ENCODE measurements at regions not wholly inside any gene's neighbourhood (a gene's known extent, or its start where the extent isn't known, plus 50 kb on each side); places are given as distances from the start of the nearest gene placed in this dataset.
A peak's percentile ranks its signal among the peaks of the same experiment; 100 is the strongest.

DNA sequence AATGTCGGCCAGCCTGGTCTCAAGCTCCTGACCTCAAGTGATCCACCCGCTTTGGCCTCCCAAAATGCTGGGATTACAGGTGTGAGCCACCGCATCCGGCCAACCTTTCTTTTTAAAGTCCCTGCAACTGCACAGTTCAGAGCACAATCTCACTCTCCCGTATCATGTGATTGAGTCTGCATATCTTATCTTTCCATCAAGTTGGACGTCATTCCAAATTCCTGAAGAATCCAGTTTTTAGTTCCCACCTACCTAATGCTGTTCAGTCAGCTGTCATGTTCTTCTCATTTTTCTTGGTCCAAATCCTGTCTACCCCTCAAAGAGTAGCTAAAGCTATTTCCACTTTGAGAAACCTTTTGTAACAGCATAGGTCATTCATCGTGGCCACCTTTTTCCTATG, 110.8 kb upstream of the FBXO11 start:
- Histone ChIP-seq H3K27ac (ENCODE audit: insufficient read depth in 1 of 2, low read depth in 1 of 2, low read length in 2 of 2, poor library complexity in 1 of 2, severe bottlenecking in 2 of 2) (no peak overlapping the region), H3K4me3 (ENCODE audit: control insufficient read depth in 1 of 7, extremely low read depth in 1 of 7, insufficient read depth in 4 of 7, low read depth in 2 of 7, low read length in 6 of 7) (no peak overlapping the region), H3K36me3 (ENCODE audit: control insufficient read depth in 4 of 4, insufficient read depth in 4 of 4, low read length in 3 of 4) (no peaks in the 10 kb centered on the region), H3K4me1 (ENCODE audit: control extremely low read depth in 1 of 4, control insufficient read depth in 4 of 4, insufficient read depth in 4 of 4, low read length in 3 of 4) (no peaks in the 10 kb centered on the region), H3K27me3 (replicated peaks in 2 of 5; ENCODE audit: control insufficient read depth in 4 of 5, insufficient read depth in 5 of 5, low read length in 4 of 5) (no peaks in the 10 kb centered on the region), H3K9me3 (ENCODE audit: control extremely low read depth in 1 of 5, control insufficient read depth in 4 of 5, insufficient read depth in 2 of 5, low read depth in 1 of 5, low read length in 4 of 5) (peaks cover 0 to 9% (median 0%) of the 10 kb centered on the region in 5 experiments)
- ChIA-PET POLR2A (no interaction called here), CTCF (no interaction called here)
- no peak for DNase-seq
- WGBS (ENCODE audit: insufficient coverage) = 93% methylated on average over 7 of the region's 7 CpGs

GRCh38 chr2:48018480-48018879, 112.2 kb upstream of the FBXO11 start:
- Histone ChIP-seq H3K4me1 (ENCODE audit: control extremely low read depth in 1 of 4, control insufficient read depth in 4 of 4, insufficient read depth in 4 of 4, low read length in 3 of 4) (no peaks in the 10 kb centered on the region), H3K9me3 (ENCODE audit: control extremely low read depth in 1 of 5, control insufficient read depth in 4 of 5, insufficient read depth in 2 of 5, low read depth in 1 of 5, low read length in 4 of 5) (peaks cover 0 to 9% (median 0%) of the 10 kb centered on the region in 5 experiments), H3K27ac (ENCODE audit: insufficient read depth in 1 of 2, low read depth in 1 of 2, low read length in 2 of 2, poor library complexity in 1 of 2, severe bottlenecking in 2 of 2) (no peak overlapping the region), H3K4me3 (ENCODE audit: control insufficient read depth in 1 of 7, extremely low read depth in 1 of 7, insufficient read depth in 4 of 7, low read depth in 2 of 7, low read length in 6 of 7) (no peak overlapping the region), H3K36me3 (ENCODE audit: control insufficient read depth in 4 of 4, insufficient read depth in 4 of 4, low read length in 3 of 4) (no peaks in the 10 kb centered on the region), H3K27me3 (replicated peaks in 2 of 5; ENCODE audit: control insufficient read depth in 4 of 5, insufficient read depth in 5 of 5, low read length in 4 of 5) (no peaks in the 10 kb centered on the region)
- ChIA-PET POLR2A (no interaction called here), CTCF (no interaction called here)
- no peak for DNase-seq

DNA sequence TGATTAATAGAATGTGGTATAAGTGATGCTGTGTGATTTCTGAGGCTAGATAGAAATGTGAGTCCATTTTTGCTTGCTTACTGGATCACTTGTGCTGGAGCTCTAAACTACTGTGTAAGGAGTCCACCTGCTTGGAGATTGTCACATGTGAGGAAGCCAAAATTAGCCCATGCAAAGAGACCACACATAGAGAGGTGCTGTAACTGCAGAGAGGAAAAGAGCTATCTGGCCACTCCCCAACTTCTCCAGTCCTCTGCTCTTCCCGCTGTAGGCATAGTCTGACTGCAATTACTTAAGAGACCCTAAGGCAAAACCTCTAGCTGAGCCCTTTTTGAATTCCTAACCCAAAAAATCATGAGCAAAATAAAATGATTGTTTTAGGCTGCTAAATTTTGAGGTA, 120.6 kb upstream of the FBXO11 start:
- no CpG with 5 or more reads among the region's 1 CpG for WGBS (ENCODE audit: insufficient coverage)
- H3K27me3 ChIP-seq (replicated peaks in 2 of 5; ENCODE audit: control insufficient read depth in 4 of 5, insufficient read depth in 5 of 5, low read length in 4 of 5) = no peaks in the 10 kb centered on the region
- H3K4me1 ChIP-seq (ENCODE audit: control extremely low read depth in 1 of 4, control insufficient read depth in 4 of 4, insufficient read depth in 4 of 4, low read length in 3 of 4) = no peaks in the 10 kb centered on the region
- POLR2A ChIA-PET = no interaction called here
- H3K36me3 ChIP-seq (ENCODE audit: control insufficient read depth in 4 of 4, insufficient read depth in 4 of 4, low read length in 3 of 4) = no peaks in the 10 kb centered on the region
- no peak for DNase-seq
- H3K4me3 ChIP-seq (ENCODE audit: control insufficient read depth in 1 of 7, extremely low read depth in 1 of 7, insufficient read depth in 4 of 7, low read depth in 2 of 7, low read length in 6 of 7) = no peak overlapping the region
- H3K9me3 ChIP-seq (ENCODE audit: control extremely low read depth in 1 of 5, control insufficient read depth in 4 of 5, insufficient read depth in 2 of 5, low read depth in 1 of 5, low read length in 4 of 5) = peaks cover 0 to 2% (median 0%) of the 10 kb centered on the region in 5 experiments
- CTCF ChIA-PET = no interaction called here
- H3K27ac ChIP-seq (ENCODE audit: insufficient read depth in 1 of 2, low read depth in 1 of 2, low read length in 2 of 2, poor library complexity in 1 of 2, severe bottlenecking in 2 of 2) = no peak overlapping the region

- Histone ChIP-seq H3K4me3 (ENCODE audit: control insufficient read depth in 1 of 7, extremely low read depth in 1 of 7, insufficient read depth in 4 of 7, low read depth in 2 of 7, low read length in 6 of 7) (no peak overlapping the region), H3K36me3 (ENCODE audit: control insufficient read depth in 4 of 4, insufficient read depth in 4 of 4, low read length in 3 of 4) (no peaks in the 10 kb centered on the region), H3K27me3 (replicated peaks in 2 of 5; ENCODE audit: control insufficient read depth in 4 of 5, insufficient read depth in 5 of 5, low read length in 4 of 5) (no peaks in the 10 kb centered on the region), H3K27ac (ENCODE audit: insufficient read depth in 1 of 2, low read depth in 1 of 2, low read length in 2 of 2, poor library complexity in 1 of 2, severe bottlenecking in 2 of 2) (no peak overlapping the region), H3K4me1 (ENCODE audit: control extremely low read depth in 1 of 4, control insufficient read depth in 4 of 4, insufficient read depth in 4 of 4, low read length in 3 of 4) (no peaks in the 10 kb centered on the region), H3K9me3 (ENCODE audit: control extremely low read depth in 1 of 5, control insufficient read depth in 4 of 5, insufficient read depth in 2 of 5, low read depth in 1 of 5, low read length in 4 of 5) (peaks cover 0 to 5% (median 2%) of the 10 kb centered on the region in 5 experiments)
- WGBS (ENCODE audit: insufficient coverage) = 100% methylated on average over 1 of the region's 2 CpGs
- ChIA-PET POLR2A (no interaction called here), CTCF (no interaction called here)
- DNase-seq = no peak
Observed at GRCh38 chr2:48032765-48033164, 126.5 kb upstream of the FBXO11 start.

- CTCF ChIA-PET = no interaction called here
Observed at GRCh38 chr2:48034295-48034694, 128.0 kb upstream of the FBXO11 start.

DNA sequence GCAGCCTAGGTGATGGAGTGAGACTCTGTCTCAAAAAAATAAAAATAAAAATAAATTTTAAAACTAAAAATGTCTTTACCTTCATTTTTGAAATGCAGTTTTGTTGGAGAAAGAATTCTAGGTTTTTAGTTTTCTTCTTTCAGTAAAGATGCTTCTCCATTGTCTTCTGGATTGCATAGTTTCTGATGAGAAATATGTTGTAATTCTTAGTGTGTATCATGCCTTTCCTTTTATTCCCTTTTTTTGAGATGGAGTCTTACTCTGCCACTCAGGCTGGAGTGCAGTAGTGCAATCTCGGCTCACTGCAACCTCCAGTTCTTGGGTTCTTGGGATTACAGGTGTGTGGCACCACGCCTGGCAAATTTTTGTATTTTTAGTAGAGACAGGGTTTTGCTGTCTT, 130.0 kb upstream of the FBXO11 start:
- Histone ChIP-seq H3K27me3 (replicated peaks in 2 of 5; ENCODE audit: control insufficient read depth in 4 of 5, insufficient read depth in 5 of 5, low read length in 4 of 5) (no peaks in the 10 kb centered on the region), H3K4me3 (ENCODE audit: control insufficient read depth in 1 of 7, extremely low read depth in 1 of 7, insufficient read depth in 4 of 7, low read depth in 2 of 7, low read length in 6 of 7) (no peak overlapping the region), H3K4me1 (ENCODE audit: control extremely low read depth in 1 of 4, control insufficient read depth in 4 of 4, insufficient read depth in 4 of 4, low read length in 3 of 4) (no peaks in the 10 kb centered on the region), H3K9me3 (ENCODE audit: control extremely low read depth in 1 of 5, control insufficient read depth in 4 of 5, insufficient read depth in 2 of 5, low read depth in 1 of 5, low read length in 4 of 5) (peaks cover 0 to 4% (median 3%) of the 10 kb centered on the region in 5 experiments), H3K36me3 (ENCODE audit: control insufficient read depth in 4 of 4, insufficient read depth in 4 of 4, low read length in 3 of 4) (no peaks in the 10 kb centered on the region), H3K27ac (ENCODE audit: insufficient read depth in 1 of 2, low read depth in 1 of 2, low read length in 2 of 2, poor library complexity in 1 of 2, severe bottlenecking in 2 of 2) (no peak overlapping the region)
- no CpG with 5 or more reads among the region's 2 CpGs for WGBS (ENCODE audit: insufficient coverage)
- ChIA-PET POLR2A (no interaction called here), CTCF (no interaction called here)
- no peak for DNase-seq

More at GRCh38 chr2:48034295-48034694, 128.0 kb upstream of the FBXO11 start:
- POLR2A ChIA-PET = no interaction called here
- Histone ChIP-seq H3K4me3 (ENCODE audit: control insufficient read depth in 1 of 7, extremely low read depth in 1 of 7, insufficient read depth in 4 of 7, low read depth in 2 of 7, low read length in 6 of 7) (no peak overlapping the region), H3K9me3 (ENCODE audit: control extremely low read depth in 1 of 5, control insufficient read depth in 4 of 5, insufficient read depth in 2 of 5, low read depth in 1 of 5, low read length in 4 of 5) (peaks cover 0 to 4% (median 2%) of the 10 kb centered on the region in 5 experiments), H3K4me1 (ENCODE audit: control extremely low read depth in 1 of 4, control insufficient read depth in 4 of 4, insufficient read depth in 4 of 4, low read length in 3 of 4) (no peaks in the 10 kb centered on the region), H3K27ac (ENCODE audit: insufficient read depth in 1 of 2, low read depth in 1 of 2, low read length in 2 of 2, poor library complexity in 1 of 2, severe bottlenecking in 2 of 2) (no peak overlapping the region), H3K27me3 (replicated peaks in 2 of 5; ENCODE audit: control insufficient read depth in 4 of 5, insufficient read depth in 5 of 5, low read length in 4 of 5) (no peaks in the 10 kb centered on the region), H3K36me3 (ENCODE audit: control insufficient read depth in 4 of 4, insufficient read depth in 4 of 4, low read length in 3 of 4) (no peaks in the 10 kb centered on the region)
- peak in 2 of 3 donors; percentile 2 to 17 for DNase-seq

- CTCF ChIA-PET = interaction anchor here (1.4 kb wide), 1 partner anchor 10 kb away, joined by 3 read pairs; no protein-coding TSS in a partner anchor
- WGBS (ENCODE audit: insufficient coverage) = 100% methylated on average over 2 of the region's 3 CpGs
- Histone ChIP-seq H3K27me3 (replicated peaks in 2 of 5; ENCODE audit: control insufficient read depth in 4 of 5, insufficient read depth in 5 of 5, low read length in 4 of 5) (no peaks in the 10 kb centered on the region), H3K27ac (ENCODE audit: insufficient read depth in 1 of 2, low read depth in 1 of 2, low read length in 2 of 2, poor library complexity in 1 of 2, severe bottlenecking in 2 of 2) (no peak overlapping the region), H3K4me1 (ENCODE audit: control extremely low read depth in 1 of 4, control insufficient read depth in 4 of 4, insufficient read depth in 4 of 4, low read length in 3 of 4) (no peaks in the 10 kb centered on the region), H3K4me3 (ENCODE audit: control insufficient read depth in 1 of 7, extremely low read depth in 1 of 7, insufficient read depth in 4 of 7, low read depth in 2 of 7, low read length in 6 of 7) (no peak overlapping the region), H3K36me3 (ENCODE audit: control insufficient read depth in 4 of 4, insufficient read depth in 4 of 4, low read length in 3 of 4) (no peaks in the 10 kb centered on the region), H3K9me3 (ENCODE audit: control extremely low read depth in 1 of 5, control insufficient read depth in 4 of 5, insufficient read depth in 2 of 5, low read depth in 1 of 5, low read length in 4 of 5) (peaks cover 0 to 4% (median 3%) of the 10 kb centered on the region in 5 experiments)
- DNase-seq = no peak
- POLR2A ChIA-PET = no interaction called here
Observed at GRCh38 chr2:48039209-48039990, 133.1 kb upstream of the FBXO11 start.

All from common myeloid progenitor, CD34-positive (primary cell).